ENCODE measurements at regions not wholly inside any gene's neighbourhood (a gene's known extent, or its start where the extent isn't known, plus 50 kb on each side); places are given as distances from the start of the nearest gene placed in this dataset.

DNA sequence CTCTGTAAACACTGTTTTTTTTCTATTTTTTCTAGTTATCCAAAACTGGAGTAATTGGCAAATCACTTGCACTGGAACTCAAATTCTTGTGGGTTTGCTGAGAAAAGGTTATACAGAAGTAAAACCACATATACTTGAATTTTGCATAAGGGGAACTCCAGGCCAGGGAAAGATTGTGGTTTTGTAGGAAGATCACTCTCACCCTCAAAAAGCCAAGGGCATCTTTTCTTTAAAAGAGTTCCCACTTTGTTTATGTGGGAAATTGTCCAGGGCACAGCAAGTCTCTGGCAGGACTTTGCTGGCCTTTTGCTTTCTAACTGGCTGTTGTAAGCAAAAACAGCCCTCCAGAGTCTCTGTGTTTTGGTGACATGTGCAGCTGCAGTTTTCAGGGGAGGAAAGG lies 340.3 kb upstream of the RBMS3 start:
- TF ChIP-seq, protein P1, sequence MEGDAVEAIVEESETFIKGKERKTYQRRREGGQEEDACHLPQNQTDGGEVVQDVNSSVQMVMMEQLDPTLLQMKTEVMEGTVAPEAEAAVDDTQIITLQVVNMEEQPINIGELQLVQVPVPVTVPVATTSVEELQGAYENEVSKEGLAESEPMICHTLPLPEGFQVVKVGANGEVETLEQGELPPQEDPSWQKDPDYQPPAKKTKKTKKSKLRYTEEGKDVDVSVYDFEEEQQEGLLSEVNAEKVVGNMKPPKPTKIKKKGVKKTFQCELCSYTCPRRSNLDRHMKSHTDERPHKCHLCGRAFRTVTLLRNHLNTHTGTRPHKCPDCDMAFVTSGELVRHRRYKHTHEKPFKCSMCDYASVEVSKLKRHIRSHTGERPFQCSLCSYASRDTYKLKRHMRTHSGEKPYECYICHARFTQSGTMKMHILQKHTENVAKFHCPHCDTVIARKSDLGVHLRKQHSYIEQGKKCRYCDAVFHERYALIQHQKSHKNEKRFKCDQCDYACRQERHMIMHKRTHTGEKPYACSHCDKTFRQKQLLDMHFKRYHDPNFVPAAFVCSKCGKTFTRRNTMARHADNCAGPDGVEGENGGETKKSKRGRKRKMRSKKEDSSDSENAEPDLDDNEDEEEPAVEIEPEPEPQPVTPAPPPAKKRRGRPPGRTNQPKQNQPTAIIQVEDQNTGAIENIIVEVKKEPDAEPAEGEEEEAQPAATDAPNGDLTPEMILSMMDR (IDR thresholded peaks at IDR 0.05) = no peak
- peaks cover 20% of the 10 kb centered on the region for H3K4me1 Mint-ChIP-seq
- Histone ChIP-seq H3K79me2 (ENCODE audit: insufficient read depth, low read length) (no peaks in the 10 kb centered on the region), H4K20me1 (ENCODE audit: insufficient read depth, low read length) (no peaks in the 10 kb centered on the region), H3K4me1 (ENCODE audit: control insufficient read depth in 1 of 2, insufficient read depth in 2 of 2, low read length in 2 of 2) (peaks cover 14 to 20% of the 10 kb centered on the region in 2 donors), H3K9me3 (replicated peaks in 1 of 2; ENCODE audit: control insufficient read depth in 1 of 2, insufficient read depth in 1 of 2, low read length in 2 of 2) (no peaks in the 10 kb centered on the region), H3K27me3 (ENCODE audit: control insufficient read depth in 2 of 2, insufficient read depth in 2 of 2, low read length in 2 of 2) (no peaks in the 10 kb centered on the region), H3K4me2 (replicated peaks; ENCODE audit: extremely low read depth, low read length, poor library complexity, severe bottlenecking) (peak overlapping the region; percentile 16), H3K9ac (ENCODE audit: insufficient read depth, low read length, poor library complexity, severe bottlenecking) (no peak overlapping the region), H3K36me3 (replicated peaks in 1 of 2; ENCODE audit: control insufficient read depth in 1 of 2, insufficient read depth in 2 of 2, low read length in 2 of 2) (no peaks in the 10 kb centered on the region), H2AFZ (ENCODE audit: insufficient read depth, low read depth, low read length, poor library complexity, severe bottlenecking) (no peak overlapping the region), H3K4me3 (replicated peaks in 1 of 3; ENCODE audit: low read depth in 2 of 3, low read length in 3 of 3) (no peak overlapping the region), H3K27ac (ENCODE audit: low read depth in 1 of 2, low read length in 2 of 2) (no peak overlapping the region)
- no peaks in the 10 kb centered on the region for H3K36me3 Mint-ChIP-seq
- intact Hi-C loops (cut with micrococcal nuclease) = no loop called here
- H3K4me3 Mint-ChIP-seq = peak overlapping the region in 1 of 2 donors; percentile 40
- peak overlapping the region in 3 of 7 donors; percentile 4 to 42 (median 26) for H3K27ac Mint-ChIP-seq
- peak in 1 of 3 donors; percentile 42 for DNase-seq
- peaks cover 0 to 2% (median 0%) of the 10 kb centered on the region in 3 donors for H3K27me3 Mint-ChIP-seq (ENCODE audit: low read depth in 3 of 3)
- H3K9me3 Mint-ChIP-seq = peaks cover 0 to 2% (median 0%) of the 10 kb centered on the region in 7 donors

DNA sequence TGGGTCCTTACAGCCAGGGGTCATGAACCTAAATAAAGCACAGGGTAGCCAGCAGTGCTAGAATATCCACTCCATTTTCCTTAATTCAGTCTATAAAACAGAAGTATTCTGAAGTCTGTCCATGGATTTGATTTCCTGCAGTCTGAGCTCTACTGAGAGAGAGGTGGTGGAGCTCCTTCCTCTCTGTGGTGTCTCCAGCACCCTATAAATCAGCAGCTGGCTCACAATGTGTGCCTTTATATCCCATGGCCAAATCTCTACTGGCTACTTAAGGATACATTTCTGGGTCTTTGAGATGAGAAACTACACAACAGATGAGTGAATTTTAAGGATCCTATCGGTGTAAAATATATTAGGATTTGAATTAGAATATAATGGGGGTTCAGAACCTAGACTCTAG lies 339.9 kb upstream of the RBMS3 start:
- peaks cover 20% of the 10 kb centered on the region for H3K4me1 Mint-ChIP-seq
- WGBS (ENCODE audit: insufficient coverage) = 100% methylated on average over 1 of the region's 1 CpG
- Histone ChIP-seq H3K4me3 (replicated peaks in 1 of 3; ENCODE audit: low read depth in 2 of 3, low read length in 3 of 3) (no peak overlapping the region), H3K36me3 (replicated peaks in 1 of 2; ENCODE audit: control insufficient read depth in 1 of 2, insufficient read depth in 2 of 2, low read length in 2 of 2) (no peaks in the 10 kb centered on the region), H3K79me2 (ENCODE audit: insufficient read depth, low read length) (no peaks in the 10 kb centered on the region), H3K9ac (ENCODE audit: insufficient read depth, low read length, poor library complexity, severe bottlenecking) (no peak overlapping the region), H3K27me3 (ENCODE audit: control insufficient read depth in 2 of 2, insufficient read depth in 2 of 2, low read length in 2 of 2) (no peaks in the 10 kb centered on the region), H4K20me1 (ENCODE audit: insufficient read depth, low read length) (no peaks in the 10 kb centered on the region), H3K4me1 (ENCODE audit: control insufficient read depth in 1 of 2, insufficient read depth in 2 of 2, low read length in 2 of 2) (peaks cover 14 to 20% of the 10 kb centered on the region in 2 donors), H2AFZ (ENCODE audit: insufficient read depth, low read depth, low read length, poor library complexity, severe bottlenecking) (no peak overlapping the region), H3K4me2 (replicated peaks; ENCODE audit: extremely low read depth, low read length, poor library complexity, severe bottlenecking) (no peak overlapping the region), H3K9me3 (replicated peaks in 1 of 2; ENCODE audit: control insufficient read depth in 1 of 2, insufficient read depth in 1 of 2, low read length in 2 of 2) (no peaks in the 10 kb centered on the region), H3K27ac (ENCODE audit: low read depth in 1 of 2, low read length in 2 of 2) (no peak overlapping the region)
- TF ChIP-seq, protein P1 (IDR thresholded peaks at IDR 0.05) = no peak
- DNase-seq = no peak
- H3K36me3 Mint-ChIP-seq = no peaks in the 10 kb centered on the region
- H3K9me3 Mint-ChIP-seq = peaks cover 0 to 2% (median 0%) of the 10 kb centered on the region in 7 donors
- intact Hi-C loops (cut with micrococcal nuclease) = no loop called here
- H3K27ac Mint-ChIP-seq = peak overlapping the region in 1 of 7 donors; percentile 42
- peak overlapping the region in 1 of 2 donors; percentile 13 for H3K4me3 Mint-ChIP-seq
- H3K27me3 Mint-ChIP-seq (ENCODE audit: low read depth in 3 of 3) = peaks cover 0 to 2% (median 0%) of the 10 kb centered on the region in 3 donors

Measured in CD14-positive monocyte (primary cell).